M059J (cell line): ENCODE measurements at regions not wholly inside any gene's neighbourhood (a gene's known extent, or its start where the extent isn't known, plus 50 kb on each side); places are given as distances from the start of the nearest gene placed in this dataset.

Source experiments
- DNase-seq: peaks from one replicate; pipeline ENCODE4 v3.0.0-alpha.2; 2012; ENCODE audit warnings: low read depth

DNA sequence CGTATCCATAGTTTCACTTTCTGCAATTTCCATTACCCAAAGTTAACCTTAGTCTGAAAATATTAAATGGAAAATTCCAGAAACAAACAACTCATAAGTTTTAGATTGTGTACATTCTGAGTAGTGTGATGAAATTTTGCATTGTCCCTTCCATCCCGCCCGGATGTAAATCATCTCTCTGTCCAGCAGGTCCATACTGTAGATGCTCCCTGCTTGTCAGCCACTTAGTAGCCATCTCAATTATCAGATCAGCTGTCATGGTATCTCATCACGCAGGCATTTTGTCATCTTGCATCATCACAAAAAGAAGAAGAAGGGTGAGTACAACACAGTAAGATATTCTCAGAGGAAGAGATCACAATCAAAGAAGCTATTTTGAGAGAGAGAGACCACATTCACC lies 185.0 kb upstream of the STK17B start:
- DNase-seq: no peak

DNA sequence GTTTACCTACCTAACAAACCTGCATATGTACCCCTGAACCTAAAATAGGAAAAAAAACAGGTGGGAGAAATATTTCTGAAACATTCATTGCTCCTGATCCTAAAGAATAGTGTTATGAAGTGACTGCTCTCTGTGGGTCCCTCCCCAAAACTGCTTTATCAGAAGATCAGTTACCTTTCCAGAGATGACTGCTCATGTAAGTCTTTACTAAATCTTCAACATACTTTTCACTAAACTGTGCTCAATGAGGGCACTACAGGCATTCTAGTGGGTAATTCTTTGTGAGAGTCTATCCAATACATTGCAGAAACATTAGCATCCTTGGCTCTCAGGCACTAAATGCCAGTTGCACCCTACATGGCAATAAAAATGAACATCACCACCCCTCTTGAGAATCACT lies 189.3 kb upstream of the STK17B start:
- no peak for DNase-seq

DNA sequence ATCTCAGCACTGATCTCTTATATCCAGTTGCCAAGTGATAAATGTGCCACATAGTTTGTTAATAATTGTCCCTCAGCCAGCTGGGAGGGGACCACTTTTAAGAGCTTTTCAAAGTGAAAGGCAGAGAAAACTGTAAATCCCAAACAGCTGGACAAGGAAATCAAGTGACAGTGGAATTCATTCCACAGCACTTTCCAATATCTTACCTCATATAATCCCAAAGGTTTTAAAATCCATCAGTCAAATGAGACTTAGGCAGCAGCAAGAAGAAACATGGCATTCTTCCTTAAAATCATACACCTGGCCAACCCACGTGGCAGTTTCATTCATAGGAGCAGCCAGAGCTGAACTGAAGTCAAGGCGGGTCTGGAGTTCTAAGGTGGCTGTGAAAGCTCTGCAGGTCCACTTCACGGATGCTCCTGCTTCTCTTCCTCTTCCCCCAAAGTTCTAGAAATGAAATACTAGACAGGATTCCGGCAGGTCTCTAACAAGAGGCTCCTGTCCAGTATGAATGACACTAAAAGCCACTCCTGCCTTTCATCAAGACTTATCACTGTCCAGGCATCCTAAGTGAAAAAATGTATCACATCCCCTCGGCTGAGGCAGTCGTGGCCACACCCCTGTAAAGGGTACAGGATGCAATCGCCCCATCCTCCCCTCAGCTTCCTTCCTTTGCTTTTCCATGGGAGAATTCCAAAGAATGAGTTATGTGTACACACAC lies 190.4 kb upstream of the STK17B start:
- DNase-seq: no peak

DNA sequence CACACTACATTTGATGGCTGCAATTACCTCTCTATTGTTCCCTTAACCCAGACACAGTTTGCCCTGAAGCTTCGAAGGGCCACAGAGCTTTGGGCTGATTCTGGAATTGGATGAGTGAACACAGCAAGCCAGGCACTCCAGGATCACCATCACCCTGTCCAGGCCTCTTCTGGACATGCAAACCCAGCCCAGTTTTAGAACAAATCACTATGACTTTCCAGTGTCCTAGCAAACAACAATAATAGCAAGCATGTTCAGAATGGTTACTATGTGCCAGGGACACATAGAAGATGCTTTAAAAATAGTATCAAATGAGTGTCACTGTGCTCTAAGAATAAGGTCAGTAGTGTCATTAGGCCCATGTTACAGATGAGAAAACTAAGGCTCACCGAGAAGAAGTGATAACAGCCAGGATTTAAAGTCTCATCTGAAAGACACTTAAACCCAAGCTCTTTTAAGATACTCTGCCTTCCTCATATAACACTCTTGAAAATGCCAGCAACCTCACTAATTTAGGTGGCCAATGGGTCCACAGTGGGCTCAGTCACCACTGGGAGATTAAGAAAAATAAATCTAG lies 191.7 kb upstream of the STK17B start:
- no peak for DNase-seq

DNA sequence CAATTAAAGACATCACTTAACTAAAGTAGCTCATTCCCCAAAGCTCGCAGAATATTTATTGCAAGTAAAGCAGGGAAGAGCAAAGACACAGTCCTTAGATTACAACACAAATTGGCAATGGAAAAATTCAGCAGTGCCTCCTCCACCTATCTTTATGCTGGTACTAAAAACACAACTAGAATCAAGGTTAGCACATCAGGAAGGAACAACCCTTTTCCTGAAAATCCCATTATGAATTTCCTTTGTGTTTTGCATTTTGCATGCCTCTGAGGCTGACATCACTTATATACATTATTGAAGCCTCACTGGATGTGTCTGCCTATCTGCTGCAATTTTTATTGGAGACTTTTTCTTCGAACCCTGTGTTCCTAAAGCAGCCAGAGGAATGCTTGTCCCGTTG lies 193.8 kb upstream of the STK17B start:
- no peak for DNase-seq

DNA sequence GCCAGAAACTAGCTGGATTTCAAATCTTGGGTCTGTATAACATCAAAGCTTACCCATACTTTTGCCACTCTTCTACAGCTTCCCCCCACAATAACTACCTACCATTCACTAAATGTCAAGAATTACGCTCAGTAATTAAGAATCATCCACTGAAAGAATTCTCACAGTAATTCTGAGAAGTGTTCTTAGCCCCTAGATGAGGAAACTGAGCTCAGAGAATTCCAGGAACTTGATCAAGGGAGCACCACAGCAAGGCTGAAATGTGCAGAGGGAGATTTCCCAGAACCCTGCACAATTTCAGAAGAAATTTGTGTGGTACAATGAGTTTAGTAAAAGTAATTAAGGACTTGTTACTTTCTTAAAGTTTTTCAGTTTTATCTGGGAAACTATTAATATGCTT lies 194.5 kb upstream of the STK17B start:
- DNase-seq: no peak

DNA sequence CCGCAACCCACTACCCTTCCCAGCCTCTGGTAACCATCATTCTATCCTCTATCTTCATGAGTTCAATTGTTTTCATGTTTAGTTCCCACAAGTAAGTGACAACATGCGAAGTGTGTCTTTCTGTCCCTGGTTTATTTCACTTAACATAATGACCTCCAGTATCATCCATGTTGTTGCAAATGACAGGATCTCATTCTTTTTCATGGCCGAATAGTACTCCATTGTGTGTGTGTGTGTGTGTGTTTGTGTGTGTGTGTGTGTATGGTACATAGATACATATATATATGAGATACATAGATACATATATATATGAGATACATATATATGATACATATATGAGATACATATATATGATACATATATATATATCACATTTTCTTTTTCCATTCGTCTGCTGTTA lies 196.3 kb upstream of the STK17B start:
- DNase-seq: no peak

DNA sequence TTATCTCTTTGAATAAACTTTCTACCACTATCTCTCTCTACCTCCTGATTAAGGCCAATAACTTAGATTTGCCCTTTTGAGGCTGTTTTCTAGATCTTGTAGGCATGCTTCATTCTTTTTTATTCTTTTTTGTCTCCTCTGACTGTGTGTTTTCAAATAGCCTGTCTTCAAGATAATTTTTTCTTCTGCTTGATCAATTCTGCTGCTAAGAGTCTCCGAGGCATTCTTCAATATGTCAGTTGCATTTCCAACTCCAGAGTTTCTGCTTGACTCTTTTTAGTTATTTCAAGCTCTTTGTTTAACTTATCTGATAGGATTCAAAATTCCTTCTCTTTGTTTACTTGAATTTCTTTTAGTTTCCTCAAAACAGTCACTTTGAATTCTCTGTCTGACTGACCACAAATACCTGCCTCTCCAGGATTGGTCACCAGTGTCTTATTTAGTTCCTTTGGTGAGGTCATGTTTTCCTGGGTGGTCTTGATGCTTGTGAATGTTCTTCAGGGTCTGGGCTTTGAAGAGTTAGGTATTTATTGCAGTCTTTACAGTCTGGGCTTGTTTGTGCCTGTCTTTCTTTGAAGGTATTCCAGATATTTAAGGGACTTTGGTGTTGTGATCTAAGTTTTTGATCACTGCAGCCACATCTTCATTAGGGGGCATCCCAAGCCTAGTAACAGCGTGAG lies 197.3 kb upstream of the STK17B start:
- no peak for DNase-seq

DNA sequence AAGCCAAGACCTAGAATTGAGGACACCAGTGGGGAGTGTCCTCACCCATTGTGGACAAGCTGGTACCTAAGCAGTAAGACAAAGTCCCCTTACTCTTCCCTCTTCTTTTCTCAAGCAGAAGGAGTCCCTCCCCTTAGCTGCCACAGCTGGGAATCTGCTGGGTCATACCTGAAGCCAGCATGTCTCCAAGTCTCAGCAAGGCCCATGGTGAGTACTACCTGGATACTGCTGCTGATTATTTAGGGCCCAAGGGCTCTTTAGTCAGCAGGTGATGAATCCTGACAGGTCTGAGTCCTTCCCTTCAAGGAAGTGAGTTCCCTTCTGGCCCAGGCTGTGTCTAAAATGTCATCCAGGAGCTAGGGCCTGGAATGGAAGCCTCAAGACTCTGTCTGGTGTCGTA lies 198.6 kb upstream of the STK17B start:
- DNase-seq: peak; percentile 7

DNA sequence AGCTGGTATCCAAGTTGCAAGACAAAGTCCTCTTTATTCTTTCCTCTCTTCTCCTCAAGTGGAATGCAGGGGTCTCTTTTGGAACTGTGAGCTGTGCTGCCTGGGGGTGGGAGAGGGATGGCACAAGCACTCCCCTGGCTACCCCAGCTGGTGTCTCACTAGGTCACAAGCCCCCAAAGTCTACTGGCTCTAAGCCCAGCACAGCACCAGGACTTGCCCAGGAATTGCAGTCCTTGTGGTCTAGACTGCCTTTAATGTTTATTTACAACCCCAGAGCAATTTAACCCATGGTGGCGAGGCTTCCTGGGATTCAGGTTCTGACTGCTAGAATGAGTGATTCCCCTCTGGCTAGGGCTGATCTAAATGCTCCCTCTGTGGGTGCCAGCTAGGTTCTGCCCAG lies 199.0 kb upstream of the STK17B start:
- DNase-seq: peak; percentile 59

DNA sequence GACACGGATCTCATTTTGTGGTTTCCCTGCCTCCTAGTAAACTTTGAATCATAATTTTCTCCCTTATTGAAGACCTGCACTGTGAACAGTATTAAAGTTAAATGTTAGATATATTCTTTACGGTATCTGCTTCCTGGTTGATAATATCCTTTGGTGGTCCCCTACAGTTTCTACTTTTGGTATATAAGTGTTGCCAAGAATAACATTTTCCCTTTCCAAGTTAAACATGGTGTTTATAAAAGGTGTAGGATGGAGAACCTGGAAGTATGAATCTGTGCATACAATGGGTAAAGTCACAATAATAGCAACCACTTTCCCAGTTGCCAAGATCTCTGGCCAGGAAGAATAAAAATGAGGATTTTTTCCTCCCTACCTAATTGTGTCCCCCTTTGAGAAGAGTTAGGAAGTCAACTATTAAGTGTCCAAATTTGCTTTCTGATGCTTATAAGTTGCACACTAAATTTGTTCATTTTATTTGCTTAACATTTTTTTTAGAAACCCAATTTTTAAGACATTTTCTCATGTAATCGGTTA lies 201.0 kb upstream of the STK17B start:
- DNase-seq: no peak

DNA sequence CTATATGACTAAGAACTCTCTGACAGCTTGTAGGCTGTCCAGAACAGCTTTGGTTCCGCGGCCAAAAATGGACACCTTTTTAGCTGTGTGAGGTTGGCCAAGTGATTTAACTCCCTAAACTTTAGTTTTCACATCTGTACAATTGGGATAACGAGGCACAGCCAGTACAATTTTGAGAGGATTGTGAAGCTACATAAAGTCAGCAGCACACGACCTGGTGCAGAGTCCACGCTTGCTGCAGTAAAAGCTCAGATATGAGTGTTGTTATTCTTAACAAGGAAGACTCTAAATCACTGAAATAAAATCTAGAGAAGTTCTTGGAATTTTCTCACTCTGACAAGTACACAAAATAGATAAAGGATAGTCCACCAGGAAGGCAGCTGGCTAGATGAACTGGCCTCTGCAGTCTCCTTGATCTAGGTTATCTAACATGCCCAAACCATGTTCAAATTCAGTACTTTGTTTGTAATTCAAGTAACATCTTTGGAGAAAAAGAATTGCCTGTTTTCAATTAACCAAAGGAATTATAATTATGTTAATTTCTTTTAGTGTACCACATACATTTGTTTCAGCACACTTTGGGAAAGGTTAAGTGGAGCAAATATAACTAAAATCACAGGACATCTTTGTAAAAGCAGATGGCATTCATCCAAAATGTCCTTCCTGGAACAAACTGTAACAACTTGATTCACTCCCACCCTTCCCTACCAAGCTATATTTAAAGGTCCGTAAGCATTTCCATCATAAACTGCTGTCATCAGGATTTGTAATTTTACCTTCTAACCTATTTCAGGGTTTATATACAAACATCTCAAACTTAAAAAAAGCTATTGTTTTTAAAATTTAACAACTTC lies 201.7 kb upstream of the STK17B start:
- DNase-seq: no peak

DNA sequence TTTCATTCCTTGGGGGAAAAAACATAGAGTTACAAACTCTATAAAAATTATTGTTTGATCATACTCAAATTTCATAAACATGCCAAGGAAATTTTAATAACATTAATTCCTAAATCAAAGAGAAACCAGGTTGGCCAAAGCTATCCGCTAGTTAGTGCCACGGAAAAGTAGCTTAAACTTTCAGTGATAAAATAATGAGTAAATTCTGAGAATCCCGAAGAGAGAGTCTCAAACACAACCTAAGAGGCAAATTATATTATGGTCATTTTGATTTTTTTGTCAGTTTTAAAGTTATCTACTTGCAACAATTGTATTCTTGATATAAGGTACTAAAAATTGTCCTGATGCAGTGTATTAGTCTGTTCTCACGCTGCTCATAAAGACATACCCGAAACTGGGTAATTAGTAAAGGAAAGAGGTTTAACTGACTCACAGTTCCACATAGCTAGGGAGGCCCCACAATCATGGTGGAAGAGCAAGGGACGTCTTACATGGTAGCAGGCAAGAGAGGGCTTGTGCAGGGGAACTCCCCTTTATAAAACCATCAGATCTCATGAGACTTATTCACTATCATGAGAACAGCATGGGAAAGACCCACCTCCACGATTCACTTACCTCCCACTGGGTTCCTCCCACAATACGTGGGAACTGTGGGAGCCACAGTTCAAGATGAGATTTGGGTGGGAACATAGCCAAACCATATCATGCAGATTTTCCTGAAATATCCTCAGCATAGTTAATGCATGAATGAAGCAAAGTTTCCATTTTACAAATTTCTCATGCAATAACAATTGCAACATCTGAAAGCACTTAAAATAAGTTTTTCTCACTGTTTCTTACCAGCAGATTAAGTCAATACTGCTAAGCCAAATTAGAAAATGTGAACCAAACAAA lies 205.9 kb upstream of the STK17B start:
- no peak for DNase-seq

DNA sequence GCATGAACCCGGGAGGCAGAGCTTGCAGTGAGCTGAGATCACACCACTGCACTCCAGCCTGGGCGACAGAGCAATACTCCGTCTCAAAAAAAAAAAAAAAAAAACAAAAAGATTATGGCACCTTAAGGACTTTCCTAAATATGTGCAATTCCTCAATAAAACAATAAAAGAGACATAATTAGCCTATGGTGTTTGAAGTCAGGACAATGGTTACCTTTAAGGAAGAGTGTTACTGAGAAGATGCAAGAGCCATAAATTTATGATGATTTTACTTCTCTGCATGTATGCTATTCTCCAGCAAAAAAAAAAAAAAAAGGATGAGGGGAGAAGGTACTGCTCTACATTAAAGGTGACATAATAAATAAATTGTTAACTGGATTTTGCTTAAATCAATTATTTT lies 208.2 kb upstream of the STK17B start:
- DNase-seq: no peak

DNA sequence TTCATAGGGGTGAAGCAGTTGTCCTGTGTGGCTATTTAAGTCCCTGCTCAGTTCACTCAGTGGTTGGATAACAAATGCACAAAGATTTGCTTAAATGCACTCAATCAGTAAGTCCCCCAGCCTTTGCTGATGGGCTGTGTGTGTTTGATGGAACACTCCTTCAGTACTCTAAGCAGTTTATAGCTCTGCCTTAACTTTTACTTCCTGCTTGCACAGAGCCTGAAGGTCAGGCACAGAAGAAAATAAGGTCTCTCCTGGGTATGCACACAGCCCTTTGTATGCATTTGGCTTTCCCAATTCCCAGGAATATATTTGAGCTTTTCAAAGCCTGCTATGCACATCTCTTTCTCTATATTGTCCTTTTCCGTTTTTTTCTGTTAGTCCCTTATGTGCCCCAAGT lies 208.7 kb upstream of the STK17B start:
- DNase-seq: no peak

DNA sequence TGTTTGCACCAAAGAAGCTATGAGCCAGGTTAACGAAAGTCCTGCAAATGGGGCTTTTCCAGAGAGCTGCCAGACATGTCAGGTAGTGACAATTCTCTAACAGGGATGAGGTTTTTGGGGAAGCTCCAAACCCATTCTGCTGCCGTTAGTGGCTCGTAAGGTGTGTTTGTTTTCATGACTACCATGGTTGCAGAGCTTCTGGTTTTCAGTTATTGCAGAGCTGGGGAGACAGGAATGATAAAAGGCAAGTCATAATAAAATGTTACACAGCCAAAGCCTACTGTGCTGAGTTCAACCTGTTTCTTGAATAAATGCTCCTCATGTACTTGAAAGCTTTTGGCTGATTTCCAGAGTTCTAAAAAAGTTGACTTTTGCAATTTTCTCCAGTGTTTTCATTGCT lies 209.2 kb upstream of the STK17B start:
- DNase-seq: no peak

DNA sequence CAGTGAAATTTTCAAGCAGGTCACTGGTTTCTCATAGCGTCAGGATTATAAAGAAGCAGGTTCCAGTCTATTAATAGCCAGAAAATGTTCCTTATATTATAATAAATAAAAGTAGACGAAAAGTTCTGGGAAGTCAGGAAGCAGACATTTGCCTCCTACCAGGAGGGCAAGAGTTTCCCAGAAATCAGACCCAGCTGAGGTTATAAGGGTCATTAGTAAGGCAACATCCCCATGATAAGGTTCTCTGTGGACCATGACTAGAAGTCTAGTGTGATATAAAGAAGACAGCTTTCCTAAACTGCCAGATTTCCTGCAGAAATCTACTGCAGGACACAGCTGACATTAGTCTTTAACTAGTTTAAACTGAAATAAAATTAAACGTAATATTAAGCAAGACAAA lies 210.1 kb upstream of the STK17B start:
- DNase-seq: no peak

DNA sequence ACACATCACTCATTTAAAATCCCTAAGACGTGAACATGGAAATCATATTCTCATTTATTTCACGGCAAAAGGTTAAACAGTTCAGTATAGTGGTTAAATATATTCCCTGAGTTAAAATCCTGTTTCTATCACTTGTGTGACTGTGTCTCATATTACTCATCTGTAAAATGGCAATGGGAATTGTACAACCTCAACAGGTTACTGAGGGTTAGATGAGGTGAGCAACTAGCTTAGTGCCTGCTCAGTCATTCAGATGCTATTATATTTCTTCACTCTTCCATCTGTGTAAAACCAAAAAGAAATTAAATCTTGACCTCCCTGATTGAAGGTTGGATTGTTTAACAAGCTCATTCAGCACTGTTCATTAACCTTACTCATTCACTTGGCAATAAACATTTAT lies 212.4 kb upstream of the STK17B start:
- DNase-seq: peak; percentile 35

DNA sequence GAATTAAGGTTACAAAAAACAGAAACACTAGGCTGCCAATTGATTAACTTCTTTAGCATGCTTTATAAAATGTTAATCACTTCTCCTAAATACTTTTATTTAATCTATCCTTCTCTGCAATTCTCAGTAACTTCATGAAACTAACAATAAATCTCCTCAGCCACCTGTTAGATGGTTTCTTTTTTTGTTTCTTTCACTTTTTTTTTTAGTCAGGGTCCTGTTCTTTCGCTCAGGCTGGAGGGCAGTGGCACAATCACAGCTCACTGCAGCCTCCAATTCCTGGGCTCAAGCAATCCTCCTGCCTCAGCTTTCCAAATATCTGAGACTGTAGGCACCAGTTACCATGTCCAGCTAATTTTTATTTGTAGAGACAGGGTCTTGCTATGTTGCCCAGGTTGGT lies 213.4 kb upstream of the STK17B start:
- no peak for DNase-seq

DNA sequence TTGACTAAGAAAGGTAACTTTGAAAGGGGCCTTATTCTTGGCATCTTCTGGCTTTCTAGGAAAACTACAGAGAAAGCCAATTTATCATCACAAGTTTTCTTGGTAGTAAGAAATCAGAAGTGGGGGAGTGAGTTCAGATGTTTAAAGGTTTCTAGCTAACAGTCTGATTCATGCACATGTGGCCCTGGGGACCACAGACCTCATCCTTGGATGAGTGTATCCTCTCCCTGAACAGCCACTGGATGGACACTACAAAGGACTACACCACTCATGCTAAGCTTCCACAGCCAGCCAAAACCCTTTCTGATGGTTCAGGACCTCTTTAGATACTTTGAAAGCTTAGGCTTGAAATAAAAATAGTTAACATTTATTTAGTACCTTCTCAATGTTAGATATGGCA lies 218.3 kb upstream of the STK17B start:
- DNase-seq: no peak
